Ovary (tissue), 3 donors: ENCODE measurements at regions not wholly inside any gene's neighbourhood (a gene's known extent, or its start where the extent isn't known, plus 50 kb on each side); places are given as distances from the start of the nearest gene placed in this dataset.

Source experiments
- EP300 ChIP-seq: sonication (generic); formaldehyde crosslinking; IDR thresholded peaks from one replicate; pipeline ENCODE4 v1.6.1; 2017; ENCODE audit warnings: antibody characterized with exemption
- POLR2A ChIP-seq: fragments of 450-650 bp; IDR thresholded peaks from one replicate; pipeline ENCODE4 v1.6.1; 2017; ENCODE audit warnings: antibody characterized with exemption, mild to moderate bottlenecking, moderate library complexity
- TF ChIP-seq, protein P1 (sequence below), 3 donors: fragments of 450-650 bp in 2 of 3; fragments of 200-600 bp in 1 of 3; IDR thresholded peaks; one replicate each; pipeline versions ENCODE4 v1.5.1 to v1.8.0; 2016 to 2022; ENCODE audit warnings: antibody characterized with exemption in 3 of 3, mild to moderate bottlenecking in 1 of 3
- donor health status: DM: no; HTN: no; CAD: no.

GRCh38 chr3:116802651-116803050 is 93.1 kb downstream of the TUSC7 start:
- TF ChIP-seq, protein P1, sequence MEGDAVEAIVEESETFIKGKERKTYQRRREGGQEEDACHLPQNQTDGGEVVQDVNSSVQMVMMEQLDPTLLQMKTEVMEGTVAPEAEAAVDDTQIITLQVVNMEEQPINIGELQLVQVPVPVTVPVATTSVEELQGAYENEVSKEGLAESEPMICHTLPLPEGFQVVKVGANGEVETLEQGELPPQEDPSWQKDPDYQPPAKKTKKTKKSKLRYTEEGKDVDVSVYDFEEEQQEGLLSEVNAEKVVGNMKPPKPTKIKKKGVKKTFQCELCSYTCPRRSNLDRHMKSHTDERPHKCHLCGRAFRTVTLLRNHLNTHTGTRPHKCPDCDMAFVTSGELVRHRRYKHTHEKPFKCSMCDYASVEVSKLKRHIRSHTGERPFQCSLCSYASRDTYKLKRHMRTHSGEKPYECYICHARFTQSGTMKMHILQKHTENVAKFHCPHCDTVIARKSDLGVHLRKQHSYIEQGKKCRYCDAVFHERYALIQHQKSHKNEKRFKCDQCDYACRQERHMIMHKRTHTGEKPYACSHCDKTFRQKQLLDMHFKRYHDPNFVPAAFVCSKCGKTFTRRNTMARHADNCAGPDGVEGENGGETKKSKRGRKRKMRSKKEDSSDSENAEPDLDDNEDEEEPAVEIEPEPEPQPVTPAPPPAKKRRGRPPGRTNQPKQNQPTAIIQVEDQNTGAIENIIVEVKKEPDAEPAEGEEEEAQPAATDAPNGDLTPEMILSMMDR (IDR thresholded peaks at IDR 0.05): no peak
- TF ChIP-seq POLR2A (no peak), EP300 (no peak)
